GM12878 (cell line): ENCODE measurements at regions not wholly inside any gene's neighbourhood (a gene's known extent, or its start where the extent isn't known, plus 50 kb on each side); places are given as distances from the start of the nearest gene placed in this dataset.

Experiments used
- ATAC-seq: fragments of 200-7000 bp; cut with Tn5 transposase; 3 replicates; pipeline ENCODE4 v1.9.1; 2020; ENCODE audit warnings: mild to moderate bottlenecking, moderate library complexity
- BruUV-seq: library from RNA; stranded (reverse); fragments of 400-500 nt; replicated peaks from 2 replicates; lab custom pipeline; 2021; lab: Mats Ljungman, UMichigan
- CTCF ChIA-PET: fragments of 300-600 bp; sonication (Branson Sonifier 250); formaldehyde crosslinking; extraction: SDS; loops from one replicate; lab custom pipeline; 2021; ENCODE audit warnings: inconsistent platforms; lab: Yijun Ruan, JAX
- POLR2A ChIA-PET: fragments of 350-600 bp; formaldehyde crosslinking; extraction: SDS; loops from one replicate; lab custom pipeline; 2021; ENCODE audit warnings: inconsistent platforms; lab: Charles Lee
- RAD21 ChIA-PET: fragments of 300-600 bp; sonication (Branson Sonifier 250); formaldehyde crosslinking; loops from one replicate; lab custom pipeline; 2023; ENCODE audit warnings: antibody characterized with exemption; ENCODE audit not compliant: unreplicated experiment; lab: Charles Lee
- SMC1A ChIA-PET: fragments of 300-600 bp; sonication (Branson Sonifier 250); formaldehyde crosslinking; loops from one replicate; lab custom pipeline; 2023; ENCODE audit not compliant: unreplicated experiment, uncharacterized antibody; lab: Charles Lee
- DNase-seq: peaks from one replicate; pipeline ENCODE4 v3.0.0-alpha.2; 2011; ENCODE audit warnings: low read depth, low spot score
- FAIRE-seq: peaks from 3 replicates; lab custom pipeline; 2011; peaks lifted over from hg19 to GRCh38; lab: Jason Lieb, UNC
- H2AFZ ChIP-seq: 2 replicates; pipeline ENCODE4 v1.6.0; 2011; ENCODE audit warnings: low read depth, low read length, control low read depth; ENCODE audit not compliant: control insufficient read depth
- H3K27ac ChIP-seq: 2 replicates; pipeline ENCODE4 v1.5.1; 2011; ENCODE audit warnings: control low read depth; ENCODE audit not compliant: control insufficient read depth, insufficient read depth
- H3K27me3 ChIP-seq, 2 experiments: replicated peaks in 1 of 2; 2 replicates each; pipeline versions ENCODE4 v1.6.0 to v1.6.1; 2011; ENCODE audit warnings: low read length in 1 of 2; ENCODE audit not compliant: control insufficient read depth in 2 of 2, insufficient read depth in 2 of 2
- H3K36me3 ChIP-seq, 2 experiments: 2 replicates each; pipeline ENCODE4 v1.5.1; 2011; ENCODE audit warnings: low read length in 1 of 2; ENCODE audit not compliant: control insufficient read depth in 2 of 2, insufficient read depth in 2 of 2
- H3K4me1 ChIP-seq: 2 replicates; pipeline ENCODE4 v1.6.1; 2011; ENCODE audit warnings: mild to moderate bottlenecking, low read length, moderate library complexity, mixed read lengths; ENCODE audit not compliant: control insufficient read depth, insufficient read depth
- H3K4me2 ChIP-seq: 2 replicates; pipeline ENCODE4 v1.6.0; 2011; ENCODE audit warnings: control low read depth; ENCODE audit not compliant: control insufficient read depth, insufficient read depth
- H3K4me3 ChIP-seq: fragments of 200-600 bp; sonication (generic); 2 replicates; pipeline ENCODE4 v1.5.1; 2016
- H3K79me2 ChIP-seq: 2 replicates; pipeline ENCODE4 v1.6.0; 2011; ENCODE audit warnings: low read length; ENCODE audit not compliant: control insufficient read depth, insufficient read depth
- H3K9ac ChIP-seq: 2 replicates; pipeline ENCODE4 v1.8.0; 2011; ENCODE audit warnings: low read length, control low read depth, mixed read lengths; ENCODE audit not compliant: control insufficient read depth, insufficient read depth
- H3K9me3 ChIP-seq: replicated peaks from 3 replicates; pipeline ENCODE4 v1.5.1; 2011; ENCODE audit warnings: mild to moderate bottlenecking, low read length; ENCODE audit not compliant: control insufficient read depth, insufficient read depth
- H4K20me1 ChIP-seq: 2 replicates; pipeline ENCODE4 v1.6.0; 2011; ENCODE audit not compliant: control insufficient read depth, insufficient read depth
- EED ChIP-seq: sonication (generic); IDR thresholded peaks from 2 replicates; pipeline ENCODE4 v1.6.1; 2016; ENCODE audit warnings: antibody characterized with exemption, low read depth
- FOXM1 ChIP-seq: IDR thresholded peaks from 2 replicates; pipeline ENCODE4 v1.6.1; 2012; ENCODE audit warnings: low read depth, mild to moderate bottlenecking, inconsistent platforms, low read length, moderate library complexity
- KDM1A ChIP-seq: fragments of 200-600 bp; sonication (generic); IDR thresholded peaks from 2 replicates; pipeline ENCODE4 v1.6.1; 2016; ENCODE audit warnings: borderline replicate concordance
- MTA3 ChIP-seq: IDR thresholded peaks from 2 replicates; pipeline ENCODE4 v1.6.1; 2012; ENCODE audit warnings: low read length, inconsistent platforms, borderline replicate concordance
- PKNOX1 ChIP-seq: fragments of 450-650 bp; IDR thresholded peaks from 2 replicates; pipeline ENCODE4 v1.6.1; 2016; ENCODE audit warnings: mild to moderate bottlenecking
- PRDM15 ChIP-seq: fragments of 450-650 bp; formaldehyde crosslinking; IDR thresholded peaks from 2 replicates; pipeline ENCODE4 v1.4.0; 2020; ENCODE audit warnings: mild to moderate bottlenecking, moderate library complexity
- RAD51 ChIP-seq: fragments of 450-650 bp; IDR thresholded peaks from 2 replicates; pipeline ENCODE4 v1.6.1; 2016; ENCODE audit warnings: moderate library complexity, mild to moderate bottlenecking, inconsistent platforms
- RELB ChIP-seq: fragments of 450-650 bp; IDR thresholded peaks from 2 replicates; pipeline ENCODE4 v1.6.1; 2017; ENCODE audit warnings: low read depth, mild to moderate bottlenecking, moderate library complexity
- SKIL ChIP-seq: fragments of 450-650 bp; IDR thresholded peaks from 2 replicates; pipeline ENCODE4 v1.6.1; 2017; ENCODE audit warnings: mild to moderate bottlenecking, low read depth, inconsistent platforms; ENCODE audit not compliant: poor library complexity, severe bottlenecking
- SMARCA5 ChIP-seq: fragments of 450-650 bp; IDR thresholded peaks from 2 replicates; pipeline ENCODE4 v1.6.1; 2017; ENCODE audit warnings: mild to moderate bottlenecking
- TCF12 ChIP-seq: IDR thresholded peaks from 2 replicates; pipeline ENCODE4 v1.6.1; 2011; ENCODE audit warnings: low read depth, mild to moderate bottlenecking, low read length
- ZNF24 ChIP-seq: fragments of 450-650 bp; IDR thresholded peaks from 2 replicates; pipeline ENCODE4 v1.6.1; 2017; ENCODE audit warnings: antibody characterized with exemption, mild to moderate bottlenecking
- WGBS: methylation state at CpG from one replicate; pipeline ENCODE4 v1.1.6; 2016; ENCODE audit warnings: low lambda C conversion rate; ENCODE audit not compliant: insufficient replicate concordance, insufficient coverage; ENCODE audit errors: missing lambda C conversion rate; 5-methylcytosine and 5-hydroxymethylcytosine counted together
- in situ Hi-C: fragments of 300-500 bp; cut with MboI; formaldehyde crosslinking; loops from 9 replicates; pipeline ENCODE4 v1.14.3; 2018; ENCODE audit warnings: mixed read lengths
- intact Hi-C: fragments of 100-400 bp; cut with micrococcal nuclease; formaldehyde crosslinking; loops from one replicate; pipeline ENCODE4 v1.14.2; 2022; ENCODE audit not compliant: unreplicated experiment
- TF ChIP-seq, protein P1 (sequence below): IDR thresholded peaks from 2 replicates; pipeline ENCODE4 v1.6.1; 2012; ENCODE audit warnings: mild to moderate bottlenecking, low read depth, low read length

GRCh38 chr12:38139456-38139855, 177.1 kb upstream of the ALG10B start:
- BruUV-seq = no TSS peak
- no peak for ATAC-seq
- Histone ChIP-seq H3K4me1 (no peaks in the 10 kb centered on the region), H3K9me3 (no peaks in the 10 kb centered on the region), H3K4me3 (no peak overlapping the region), H3K27me3 (no peaks in the 10 kb centered on the region), H4K20me1 (no peaks in the 10 kb centered on the region), H3K27ac (no peak overlapping the region), H3K9ac (no peak overlapping the region), H2AFZ (no peak overlapping the region), H3K79me2 (no peaks in the 10 kb centered on the region), H3K4me2 (no peak overlapping the region), H3K36me3 (no peaks in the 10 kb centered on the region)
- in situ Hi-C loops (loop anchor here (5.0 to 25.0 kb wide), 6 partner anchors 173 to 1373 kb away; partner anchors contain the start of gene CPNE8), intact Hi-C loops (loop anchor here (5.0 kb wide), 3 partner anchors 48 to 1133 kb away; no protein-coding TSS in a partner anchor)
- no peak for FAIRE-seq
- 40% methylated on average over 13 of the region's 13 CpGs for WGBS
- POLR2A ChIA-PET = no interaction called here
- CTCF ChIA-PET = interaction anchor here (0.6 to 1.0 kb wide), 2 partner anchors 175 to 855 kb away, joined by 3 read pairs; no protein-coding TSS in a partner anchor
- SMC1A ChIA-PET = interaction anchor here (1.4 kb wide), 1 partner anchor 176 kb away, joined by 4 read pairs; no protein-coding TSS in a partner anchor
- RAD21 ChIA-PET = no interaction called here
- no peak for DNase-seq
- TF ChIP-seq RAD51 (no peak), RELB (no peak), MTA3 (no peak), KDM1A (no peak), ZNF24 (no peak), EED (no peak), TCF12 (no peak), FOXM1 (no peak), PRDM15 (CRISPR knock-in tag) (no peak), SKIL (no peak), PKNOX1 (no peak), SMARCA5 (no peak)
- TF ChIP-seq, protein P1, sequence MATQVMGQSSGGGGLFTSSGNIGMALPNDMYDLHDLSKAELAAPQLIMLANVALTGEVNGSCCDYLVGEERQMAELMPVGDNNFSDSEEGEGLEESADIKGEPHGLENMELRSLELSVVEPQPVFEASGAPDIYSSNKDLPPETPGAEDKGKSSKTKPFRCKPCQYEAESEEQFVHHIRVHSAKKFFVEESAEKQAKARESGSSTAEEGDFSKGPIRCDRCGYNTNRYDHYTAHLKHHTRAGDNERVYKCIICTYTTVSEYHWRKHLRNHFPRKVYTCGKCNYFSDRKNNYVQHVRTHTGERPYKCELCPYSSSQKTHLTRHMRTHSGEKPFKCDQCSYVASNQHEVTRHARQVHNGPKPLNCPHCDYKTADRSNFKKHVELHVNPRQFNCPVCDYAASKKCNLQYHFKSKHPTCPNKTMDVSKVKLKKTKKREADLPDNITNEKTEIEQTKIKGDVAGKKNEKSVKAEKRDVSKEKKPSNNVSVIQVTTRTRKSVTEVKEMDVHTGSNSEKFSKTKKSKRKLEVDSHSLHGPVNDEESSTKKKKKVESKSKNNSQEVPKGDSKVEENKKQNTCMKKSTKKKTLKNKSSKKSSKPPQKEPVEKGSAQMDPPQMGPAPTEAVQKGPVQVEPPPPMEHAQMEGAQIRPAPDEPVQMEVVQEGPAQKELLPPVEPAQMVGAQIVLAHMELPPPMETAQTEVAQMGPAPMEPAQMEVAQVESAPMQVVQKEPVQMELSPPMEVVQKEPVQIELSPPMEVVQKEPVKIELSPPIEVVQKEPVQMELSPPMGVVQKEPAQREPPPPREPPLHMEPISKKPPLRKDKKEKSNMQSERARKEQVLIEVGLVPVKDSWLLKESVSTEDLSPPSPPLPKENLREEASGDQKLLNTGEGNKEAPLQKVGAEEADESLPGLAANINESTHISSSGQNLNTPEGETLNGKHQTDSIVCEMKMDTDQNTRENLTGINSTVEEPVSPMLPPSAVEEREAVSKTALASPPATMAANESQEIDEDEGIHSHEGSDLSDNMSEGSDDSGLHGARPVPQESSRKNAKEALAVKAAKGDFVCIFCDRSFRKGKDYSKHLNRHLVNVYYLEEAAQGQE = no peak
